HCT116 (cell line): ENCODE measurements at regions not wholly inside any gene's neighbourhood (a gene's known extent, or its start where the extent isn't known, plus 50 kb on each side); places are given as distances from the start of the nearest gene placed in this dataset.

Source experiments
- ATAC-seq: fragments of 200-7000 bp; cut with Tn5 transposase; 2 replicates; pipeline ENCODE4 v1.9.1; 2020; ENCODE audit warnings: mild to moderate bottlenecking, moderate library complexity
- BruUV-seq: library from RNA; stranded (reverse); fragments of 400-500 nt; replicated peaks from 2 replicates; lab custom pipeline; 2021; lab: Mats Ljungman, UMichigan
- CTCF ChIA-PET: fragments of 300-600 bp; sonication (Branson Sonifier 250); formaldehyde crosslinking; loops from one replicate; lab custom pipeline; 2021; ENCODE audit warnings: antibody characterized with exemption; lab: Charles Lee
- POLR2A ChIA-PET: fragments of 300-600, 350-600 bp; sonication (Branson Sonifier 250); formaldehyde crosslinking; loops from one replicate; lab custom pipeline; 2021; ENCODE audit warnings: antibody characterized with exemption; lab: Charles Lee
- RAD21 ChIA-PET, 2 experiments: fragments of 300-600 bp; sonication (Branson Sonifier 250); formaldehyde crosslinking; loops; one replicate each; lab custom pipeline; 2023; ENCODE audit warnings: low total read pairs in 2 of 2; ENCODE audit not compliant: uncharacterized antibody in 2 of 2, unreplicated experiment in 2 of 2, low non-redundant PET in 1 of 2; lab: Charles Lee
- DNase-seq: peaks from one replicate; pipeline ENCODE4 v3.0.0-alpha.2; 2010; ENCODE audit warnings: low read depth, low spot score
- H2AFZ ChIP-seq: fragments of 200-600 bp; shearing (Covaris generic), sonication (generic); 2 replicates; pipeline ENCODE4 v1.6.1; 2017; ENCODE audit warnings: low read depth, mixed run types, mixed read lengths, antibody characterized with exemption, low read length; ENCODE audit not compliant: poor library complexity, severe bottlenecking
- H3K27ac ChIP-seq: 2 replicates; pipeline ENCODE4 v1.5.1; 2012; ENCODE audit warnings: low read depth, low read length
- H3K27me3 ChIP-seq: fragments of 200-600 bp; sonication (generic); 2 replicates; pipeline ENCODE4 v1.6.1; 2016; ENCODE audit warnings: mixed run types, low read length, mixed read lengths; ENCODE audit not compliant: insufficient read depth
- H3K36me3 ChIP-seq, 2 experiments: fragments of 200-500 bp in 1 of 2; fragments of 200-600 bp in 1 of 2; sonication (Bioruptor generic) in 1 of 2; sonication (generic) in 1 of 2; 2 replicates each; pipeline versions ENCODE4 v1.5.1 to v1.6.1; 2014 to 2016; ENCODE audit warnings: low read length in 2 of 2, inconsistent platforms in 1 of 2, mixed read lengths in 1 of 2, mixed run types in 1 of 2; ENCODE audit not compliant: insufficient read depth in 2 of 2, control insufficient read depth in 1 of 2
- H3K4me1 ChIP-seq, 2 experiments: fragments of 200-600 bp in 1 of 2; sonication (generic) in 1 of 2; 2 replicates each; pipeline versions ENCODE4 v1.5.1 to v1.6.1; 2012 to 2017; ENCODE audit warnings: low read length in 2 of 2, inconsistent platforms in 1 of 2, mild to moderate bottlenecking in 1 of 2, mixed read lengths in 1 of 2, mixed run types in 1 of 2, moderate library complexity in 1 of 2; ENCODE audit not compliant: insufficient read depth in 2 of 2, control insufficient read depth in 1 of 2
- H3K4me2 ChIP-seq: fragments of 200-600 bp; sonication (generic); 2 replicates; pipeline ENCODE4 v1.6.1; 2017; ENCODE audit warnings: mixed run types, low read length, mixed read lengths
- H3K4me3 ChIP-seq, 2 experiments: fragments of 200-600 bp in 1 of 2; sonication (generic) in 1 of 2; replicated peaks in 1 of 2; 2 replicates each; pipeline ENCODE4 v1.5.1; 2011 to 2016; ENCODE audit warnings: low read length in 2 of 2, control low read depth in 1 of 2, low read depth in 1 of 2, mild to moderate bottlenecking in 1 of 2, mixed read lengths in 1 of 2, mixed run types in 1 of 2
- H3K79me2 ChIP-seq: fragments of 200-600 bp; sonication (generic); 2 replicates; pipeline ENCODE4 v1.6.1; 2017; ENCODE audit warnings: mild to moderate bottlenecking, mixed run types, low read length, moderate library complexity, mixed read lengths; ENCODE audit not compliant: insufficient read depth
- H3K9ac ChIP-seq: fragments of 200-600 bp; sonication (generic); 2 replicates; pipeline ENCODE4 v1.6.1; 2016; ENCODE audit warnings: low read length, mixed read lengths
- H3K9me2 ChIP-seq: fragments of 200-600 bp; sonication (generic), shearing (Covaris generic); 2 replicates; pipeline ENCODE4 v1.6.1; 2017; ENCODE audit warnings: mixed run types, mild to moderate bottlenecking, moderate library complexity; ENCODE audit not compliant: insufficient read depth
- H3K9me3 ChIP-seq, 2 experiments: fragments of 200-500 bp in 1 of 2; fragments of 200-600 bp in 1 of 2; sonication (Bioruptor generic) in 1 of 2; sonication (generic) in 1 of 2; 2 replicates each; pipeline ENCODE4 v1.6.1; 2014 to 2017; ENCODE audit warnings: low read length in 2 of 2, mixed read lengths in 2 of 2, inconsistent platforms in 1 of 2, low read depth in 1 of 2, mild to moderate bottlenecking in 1 of 2, mixed run types in 1 of 2, moderate library complexity in 1 of 2; ENCODE audit not compliant: control insufficient read depth in 1 of 2, insufficient read depth in 1 of 2
- H4K20me1 ChIP-seq: fragments of 200-600 bp; sonication (generic), shearing (Covaris generic); 2 replicates; pipeline ENCODE4 v1.6.1; 2017; ENCODE audit warnings: mixed run types, mild to moderate bottlenecking, moderate library complexity; ENCODE audit not compliant: insufficient read depth
- ELF1 ChIP-seq: IDR thresholded peaks from 2 replicates; pipeline ENCODE4 v1.6.1; 2012; ENCODE audit warnings: low read depth, borderline replicate concordance
- EZH2 ChIP-seq: fragments of 200-600 bp; sonication (generic); IDR thresholded peaks from 2 replicates; pipeline ENCODE4 v1.6.1; 2017; ENCODE audit warnings: antibody characterized with exemption, mixed run types
- FOSL1 ChIP-seq: IDR thresholded peaks from 2 replicates; pipeline ENCODE4 v1.6.1; 2012; ENCODE audit warnings: low read depth
- JUND ChIP-seq: IDR thresholded peaks from 2 replicates; pipeline ENCODE4 v1.6.1; 2012
- POLR2A ChIP-seq: IDR thresholded peaks from 2 replicates; pipeline ENCODE4 v1.7.0; 2011; ENCODE audit warnings: borderline replicate concordance; ENCODE audit not compliant: insufficient read depth, insufficient read length; ENCODE audit errors: extremely low read depth
- POLR2AphosphoS5 ChIP-seq: IDR thresholded peaks from 2 replicates; pipeline ENCODE4 v1.6.1; 2011; ENCODE audit warnings: mild to moderate bottlenecking, low read depth, low read length, moderate library complexity
- RAD21 ChIP-seq: IDR thresholded peaks from 2 replicates; pipeline ENCODE4 v1.6.1; 2012; ENCODE audit warnings: low read depth, mild to moderate bottlenecking
- TCF7L2 ChIP-seq: IDR thresholded peaks from 2 replicates; pipeline ENCODE4 v1.7.0; 2011; ENCODE audit warnings: borderline replicate concordance, inconsistent platforms; ENCODE audit not compliant: insufficient read depth, insufficient read length; ENCODE audit errors: extremely low read depth
- ZNF274 ChIP-seq: fragments of 200-500 bp; sonication (Bioruptor generic); IDR thresholded peaks from 2 replicates; pipeline ENCODE4 v1.6.1; 2014; ENCODE audit warnings: mild to moderate bottlenecking, low read depth, low read length, inconsistent platforms
- intact Hi-C: fragments of 100-400 bp; cut with micrococcal nuclease; formaldehyde crosslinking; loops from 2 replicates; pipeline ENCODE4 v1.10.0; 2022
- TF ChIP-seq, protein P1 (sequence below): IDR thresholded peaks from 2 replicates; pipeline ENCODE4 v1.6.1; 2012
- TF ChIP-seq, protein P2 (sequence below): IDR thresholded peaks from 2 replicates; pipeline ENCODE4 v1.6.1; 2012; ENCODE audit warnings: low read depth
- TF ChIP-seq, protein P3 (sequence below): IDR thresholded peaks from 2 replicates; pipeline ENCODE4 v1.6.1; 2011; ENCODE audit warnings: mild to moderate bottlenecking, low read length, moderate library complexity; ENCODE audit not compliant: insufficient replicate concordance; ENCODE audit errors: extremely low read depth

DNA sequence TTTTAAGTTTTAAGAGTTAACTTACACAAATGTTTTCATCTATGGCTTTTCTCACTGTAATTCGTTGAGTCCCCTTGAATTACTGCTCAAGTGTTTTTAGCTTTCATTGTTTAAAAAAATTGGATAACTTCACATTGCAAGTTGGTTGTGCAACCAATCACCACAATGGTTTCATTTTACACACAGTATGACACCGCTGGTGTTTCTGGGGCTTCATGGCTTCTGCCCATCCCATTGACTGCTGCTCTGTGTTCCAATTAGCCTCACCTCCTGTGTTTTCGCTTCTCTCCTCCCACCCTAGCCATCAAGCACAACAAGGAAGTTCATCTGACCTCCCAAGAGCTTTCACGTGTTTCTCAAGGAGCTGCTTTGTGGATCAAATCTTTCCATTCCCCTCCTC lies 199.1 kb upstream of the CHAC2 start:
- Histone ChIP-seq H4K20me1 (no peaks in the 10 kb centered on the region), H3K27me3 (no peaks in the 10 kb centered on the region), H3K9me2 (no peaks in the 10 kb centered on the region)
- TF ChIP-seq ZNF274 (no peak), FOSL1 (no peak), ELF1 (no peak)
- TF ChIP-seq, all 23 proteins: peak for 0
- no peak overlapping the region for H2AFZ ChIP-seq
- no peak overlapping the region for H3K4me3 ChIP-seq
- no peak overlapping the region for H3K4me2 ChIP-seq
- H3K27ac ChIP-seq: no peak overlapping the region
- POLR2A ChIA-PET: no interaction called here
- no peaks in the 10 kb centered on the region for H3K9me3 ChIP-seq
- no peaks in the 10 kb centered on the region for H3K36me3 ChIP-seq
- H3K4me1 ChIP-seq: no peaks in the 10 kb centered on the region
- RAD21 ChIA-PET: no interaction called here
- ATAC-seq: no peak
- CTCF ChIA-PET: no interaction called here
- no peak for DNase-seq
- H3K79me2 ChIP-seq: no peaks in the 10 kb centered on the region
- no peak overlapping the region for H3K9ac ChIP-seq
- no TSS peak for BruUV-seq
- intact Hi-C loops: no loop called here

DNA sequence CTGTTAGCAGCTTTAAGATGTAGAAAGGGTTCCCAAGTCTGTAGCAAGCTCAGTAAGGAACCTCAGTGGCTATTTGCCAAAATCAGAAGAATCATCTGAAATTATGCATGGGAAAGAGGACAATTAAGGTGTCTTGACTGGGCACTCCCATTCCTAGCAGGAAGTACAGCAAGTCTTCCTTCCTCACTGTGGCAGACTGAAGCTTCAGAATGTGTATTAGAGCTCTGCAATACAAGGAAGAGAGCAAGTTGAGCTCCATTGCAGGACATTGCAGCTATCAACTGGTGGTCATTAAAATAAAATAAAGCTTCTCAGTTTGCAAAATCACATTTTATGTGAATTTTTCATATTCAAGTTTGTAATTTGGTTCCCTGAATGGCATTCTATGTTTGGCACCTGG lies 200.5 kb upstream of the CHAC2 start:
- Histone ChIP-seq H2AFZ (no peak overlapping the region), H3K4me1 (no peaks in the 10 kb centered on the region), H3K9me2 (no peaks in the 10 kb centered on the region), H3K9me3 (no peaks in the 10 kb centered on the region), H3K4me3 (no peak overlapping the region), H4K20me1 (no peaks in the 10 kb centered on the region), H3K4me2 (no peak overlapping the region), H3K36me3 (no peaks in the 10 kb centered on the region), H3K27ac (no peak overlapping the region), H3K27me3 (no peaks in the 10 kb centered on the region), H3K9ac (no peak overlapping the region), H3K79me2 (no peaks in the 10 kb centered on the region)
- CTCF ChIA-PET: no interaction called here
- POLR2A ChIA-PET: no interaction called here
- intact Hi-C loops: no loop called here
- DNase-seq (no peak), ATAC-seq (no peak)
- no TSS peak for BruUV-seq
- TF ChIP-seq RAD21 (no peak), POLR2A (no peak), JUND (no peak), FOSL1 (no peak), EZH2 (no peak), TCF7L2 (no peak), POLR2AphosphoS5 (no peak)
- TF ChIP-seq, protein P1, sequence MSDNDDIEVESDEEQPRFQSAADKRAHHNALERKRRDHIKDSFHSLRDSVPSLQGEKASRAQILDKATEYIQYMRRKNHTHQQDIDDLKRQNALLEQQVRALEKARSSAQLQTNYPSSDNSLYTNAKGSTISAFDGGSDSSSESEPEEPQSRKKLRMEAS: no peak
- TF ChIP-seq, protein P2, sequence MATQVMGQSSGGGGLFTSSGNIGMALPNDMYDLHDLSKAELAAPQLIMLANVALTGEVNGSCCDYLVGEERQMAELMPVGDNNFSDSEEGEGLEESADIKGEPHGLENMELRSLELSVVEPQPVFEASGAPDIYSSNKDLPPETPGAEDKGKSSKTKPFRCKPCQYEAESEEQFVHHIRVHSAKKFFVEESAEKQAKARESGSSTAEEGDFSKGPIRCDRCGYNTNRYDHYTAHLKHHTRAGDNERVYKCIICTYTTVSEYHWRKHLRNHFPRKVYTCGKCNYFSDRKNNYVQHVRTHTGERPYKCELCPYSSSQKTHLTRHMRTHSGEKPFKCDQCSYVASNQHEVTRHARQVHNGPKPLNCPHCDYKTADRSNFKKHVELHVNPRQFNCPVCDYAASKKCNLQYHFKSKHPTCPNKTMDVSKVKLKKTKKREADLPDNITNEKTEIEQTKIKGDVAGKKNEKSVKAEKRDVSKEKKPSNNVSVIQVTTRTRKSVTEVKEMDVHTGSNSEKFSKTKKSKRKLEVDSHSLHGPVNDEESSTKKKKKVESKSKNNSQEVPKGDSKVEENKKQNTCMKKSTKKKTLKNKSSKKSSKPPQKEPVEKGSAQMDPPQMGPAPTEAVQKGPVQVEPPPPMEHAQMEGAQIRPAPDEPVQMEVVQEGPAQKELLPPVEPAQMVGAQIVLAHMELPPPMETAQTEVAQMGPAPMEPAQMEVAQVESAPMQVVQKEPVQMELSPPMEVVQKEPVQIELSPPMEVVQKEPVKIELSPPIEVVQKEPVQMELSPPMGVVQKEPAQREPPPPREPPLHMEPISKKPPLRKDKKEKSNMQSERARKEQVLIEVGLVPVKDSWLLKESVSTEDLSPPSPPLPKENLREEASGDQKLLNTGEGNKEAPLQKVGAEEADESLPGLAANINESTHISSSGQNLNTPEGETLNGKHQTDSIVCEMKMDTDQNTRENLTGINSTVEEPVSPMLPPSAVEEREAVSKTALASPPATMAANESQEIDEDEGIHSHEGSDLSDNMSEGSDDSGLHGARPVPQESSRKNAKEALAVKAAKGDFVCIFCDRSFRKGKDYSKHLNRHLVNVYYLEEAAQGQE: no peak
- TF ChIP-seq, protein P3, sequence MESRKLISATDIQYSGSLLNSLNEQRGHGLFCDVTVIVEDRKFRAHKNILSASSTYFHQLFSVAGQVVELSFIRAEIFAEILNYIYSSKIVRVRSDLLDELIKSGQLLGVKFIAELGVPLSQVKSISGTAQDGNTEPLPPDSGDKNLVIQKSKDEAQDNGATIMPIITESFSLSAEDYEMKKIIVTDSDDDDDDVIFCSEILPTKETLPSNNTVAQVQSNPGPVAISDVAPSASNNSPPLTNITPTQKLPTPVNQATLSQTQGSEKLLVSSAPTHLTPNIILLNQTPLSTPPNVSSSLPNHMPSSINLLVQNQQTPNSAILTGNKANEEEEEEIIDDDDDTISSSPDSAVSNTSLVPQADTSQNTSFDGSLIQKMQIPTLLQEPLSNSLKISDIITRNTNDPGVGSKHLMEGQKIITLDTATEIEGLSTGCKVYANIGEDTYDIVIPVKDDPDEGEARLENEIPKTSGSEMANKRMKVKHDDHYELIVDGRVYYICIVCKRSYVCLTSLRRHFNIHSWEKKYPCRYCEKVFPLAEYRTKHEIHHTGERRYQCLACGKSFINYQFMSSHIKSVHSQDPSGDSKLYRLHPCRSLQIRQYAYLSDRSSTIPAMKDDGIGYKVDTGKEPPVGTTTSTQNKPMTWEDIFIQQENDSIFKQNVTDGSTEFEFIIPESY: no peak
- RAD21 ChIA-PET: no interaction called here
